Stimulated activated CD8-positive, alpha-beta memory T cell treated with anti-CD3 and anti-CD28 coated beads, Interleukin-4, amount 100 ng/mL, for 48 hours (primary cell): ENCODE measurements at regions not wholly inside any gene's neighbourhood (a gene's known extent, or its start where the extent isn't known, plus 50 kb on each side); places are given as distances from the start of the nearest gene placed in this dataset.

Experiments used
- DNase-seq: peaks from one replicate; pipeline ENCODE4 v3.0.0-alpha.2; 2020

- no peak for DNase-seq
These were observed 372.8 kb upstream of the MYT1L start for GRCh38 chr2:2703762-2704427.

DNA sequence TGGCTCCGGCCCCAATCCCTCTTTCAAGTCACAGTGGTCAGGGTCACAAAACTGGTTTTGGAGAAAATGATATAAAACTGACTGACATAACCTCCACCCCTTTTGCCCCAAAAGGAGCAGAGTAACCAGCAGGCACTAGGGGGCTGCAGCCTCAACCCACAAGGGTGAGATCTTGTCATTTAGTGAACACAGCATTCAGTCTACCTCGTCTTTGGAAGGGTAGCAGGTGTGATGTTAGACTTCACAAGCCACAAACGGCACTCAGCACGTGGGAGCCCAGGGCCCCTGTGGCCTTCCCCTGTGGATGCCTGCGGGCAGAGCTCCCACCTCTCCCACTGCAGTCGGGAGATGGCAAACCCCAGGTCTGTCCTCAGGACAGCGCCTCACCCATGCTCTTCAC is 372.1 kb upstream of the MYT1L start:
- no peak for DNase-seq

DNA sequence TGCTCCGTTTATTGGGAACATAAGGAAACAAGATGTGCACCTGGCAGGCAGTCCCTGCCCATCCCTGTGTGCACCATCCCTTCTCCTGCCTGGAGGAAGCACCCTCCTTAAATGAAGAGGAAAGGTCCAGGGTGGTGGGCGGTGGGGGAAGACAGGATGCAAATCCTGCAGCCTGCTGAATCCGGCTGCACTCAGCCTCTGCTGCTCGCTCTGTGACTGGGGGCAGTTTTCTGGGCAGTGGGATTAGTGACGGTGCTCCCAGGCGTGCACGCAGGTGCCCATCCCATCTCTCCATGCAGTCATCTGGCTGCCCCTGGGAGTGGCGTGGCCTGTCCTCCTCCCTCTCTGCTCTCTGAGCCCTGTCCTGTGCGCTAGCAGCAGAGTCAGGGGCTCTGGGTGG is 371.3 kb upstream of the MYT1L start:
- no peak for DNase-seq

- no peak for DNase-seq
These were observed 370.7 kb upstream of the MYT1L start for GRCh38 chr2:2701813-2702212.

- DNase-seq, result no peak
These were observed 370.2 kb upstream of the MYT1L start for GRCh38 chr2:2701176-2701781.

- DNase-seq, result no peak
These were observed 368.0 kb upstream of the MYT1L start for GRCh38 chr2:2699121-2699505.

DNA sequence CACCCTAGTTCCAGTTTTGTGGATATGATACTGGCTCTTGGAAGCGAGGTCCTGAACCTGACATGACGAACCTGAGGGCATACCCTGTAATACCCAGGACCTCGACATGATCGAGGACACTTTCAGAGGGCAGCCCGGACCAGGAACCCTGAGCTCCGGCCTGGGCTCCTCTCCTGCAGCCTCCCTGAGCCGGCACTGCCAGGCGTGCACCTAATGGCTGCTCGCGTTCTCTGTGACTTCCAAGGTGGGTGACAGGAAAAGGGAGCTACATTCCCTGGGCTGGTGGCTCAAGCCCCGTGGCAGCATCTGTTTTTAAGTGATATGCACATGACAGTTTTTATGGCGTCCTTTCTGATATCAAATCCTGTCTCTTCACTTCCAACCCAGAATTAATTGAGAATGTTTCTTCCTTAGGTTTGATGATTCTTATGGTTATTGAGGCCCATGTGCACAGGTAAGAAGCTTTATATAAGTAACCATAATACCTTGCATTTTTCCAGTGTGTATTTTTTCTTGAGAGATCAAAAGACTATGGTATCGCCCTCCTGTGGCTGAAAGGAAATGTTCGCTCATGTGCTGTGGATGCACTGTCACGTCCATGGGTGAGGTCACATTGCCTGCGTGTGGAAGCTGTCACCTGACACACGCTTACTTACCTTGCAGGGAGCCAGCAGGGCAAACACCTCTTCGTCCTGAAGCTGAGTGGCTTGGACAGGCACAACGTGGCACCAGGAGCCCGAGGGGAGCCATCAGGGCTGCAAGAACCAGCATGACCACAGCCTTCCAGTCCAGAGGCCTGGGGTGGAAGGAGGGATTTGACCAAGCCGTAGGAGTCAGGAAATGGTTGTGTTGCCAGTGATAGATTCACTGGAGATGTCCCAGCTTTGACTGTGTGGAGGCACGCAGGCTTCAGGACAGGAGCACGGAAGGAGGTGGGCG is 367.4 kb upstream of the MYT1L start:
- DNase-seq, result no peak

DNA sequence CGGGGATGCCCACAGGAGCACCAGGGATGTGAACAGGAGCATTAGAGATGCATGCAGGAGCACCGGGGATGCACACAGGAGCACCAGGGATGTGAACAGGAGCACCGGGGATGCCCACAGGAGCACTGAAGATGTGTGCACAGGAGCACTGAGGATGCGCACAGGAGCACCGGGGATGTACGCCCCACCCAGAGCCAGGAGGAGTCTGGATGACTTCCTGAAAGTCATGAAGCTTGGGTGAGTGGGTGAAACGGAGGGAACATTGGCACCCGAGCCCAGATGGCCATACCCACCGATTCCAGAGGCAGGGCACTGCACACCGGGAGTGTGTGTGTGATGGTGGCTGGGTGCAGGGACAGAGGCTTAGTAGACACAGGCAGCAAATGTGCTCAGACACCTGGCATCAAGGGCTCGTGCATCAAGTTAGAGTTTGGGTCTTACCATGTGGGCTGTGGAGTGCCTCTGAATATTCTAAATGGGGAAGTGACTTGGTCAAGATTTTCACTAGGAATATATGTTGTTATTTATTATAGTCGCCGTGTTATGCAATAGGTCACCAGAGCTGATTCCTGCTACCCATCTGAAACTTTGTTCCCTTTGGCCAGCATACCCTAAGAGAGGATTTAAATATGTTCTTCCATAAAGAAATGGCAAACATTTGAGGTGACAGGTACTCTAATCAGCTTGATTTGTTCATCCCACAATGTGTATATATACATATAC is 365.8 kb upstream of the MYT1L start:
- DNase-seq, result no peak

- no peak for DNase-seq
These were observed 365.2 kb upstream of the MYT1L start for GRCh38 chr2:2696325-2696724.

- no peak for DNase-seq
These were observed 363.7 kb upstream of the MYT1L start for GRCh38 chr2:2694746-2695145.

GRCh38 chr2:2692599-2693389 is 361.7 kb upstream of the MYT1L start:
- DNase-seq, result no peak

GRCh38 chr2:2691419-2691818 is 360.3 kb upstream of the MYT1L start:
- DNase-seq, result no peak

DNA sequence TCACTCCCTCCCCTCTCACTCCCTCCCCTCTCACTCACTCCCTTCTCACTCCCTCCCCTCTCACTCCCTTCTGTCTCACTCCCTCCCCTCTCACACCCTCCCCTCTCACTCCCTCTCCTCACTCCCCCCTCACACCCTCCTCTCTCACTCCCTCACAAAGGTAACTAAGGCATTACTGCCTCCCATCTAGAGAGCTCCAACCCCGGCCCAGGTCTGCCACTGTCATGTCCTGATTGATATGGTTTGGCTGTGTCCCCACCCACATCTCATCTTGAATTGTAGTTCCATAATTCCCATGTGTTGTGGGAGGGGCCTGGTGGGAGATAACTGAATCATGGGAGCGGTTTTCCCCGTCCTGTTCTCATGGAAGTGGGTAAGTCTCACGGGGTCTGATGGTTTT is 359.9 kb upstream of the MYT1L start:
- DNase-seq, result no peak

- DNase-seq, result no peak
These were observed 358.2 kb upstream of the MYT1L start for GRCh38 chr2:2689306-2689705.

DNA sequence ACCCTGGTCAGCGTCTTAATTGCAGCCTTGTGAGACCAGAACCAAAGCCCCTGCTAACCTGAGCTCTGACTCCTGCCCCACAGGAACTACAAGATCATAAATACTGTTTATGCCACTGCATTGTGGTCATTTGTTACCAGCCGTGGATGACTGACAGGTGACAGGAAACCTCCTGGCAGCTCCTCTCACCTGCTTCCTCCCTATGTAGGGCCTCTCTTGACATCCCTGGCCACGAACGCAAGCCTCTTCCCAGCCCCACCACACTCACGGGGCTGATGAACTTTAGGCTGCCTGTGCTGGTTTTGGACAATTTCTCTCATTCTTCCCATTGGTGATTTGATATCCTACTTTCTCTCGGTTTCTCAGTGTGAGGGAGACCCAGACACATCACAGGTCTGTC is 357.2 kb upstream of the MYT1L start:
- no peak for DNase-seq

- no peak for DNase-seq
These were observed 356.7 kb upstream of the MYT1L start for GRCh38 chr2:2687745-2688144.

GRCh38 chr2:2686222-2686621 is 355.1 kb upstream of the MYT1L start:
- DNase-seq, result no peak

GRCh38 chr2:2683606-2684224 is 352.6 kb upstream of the MYT1L start:
- no peak for DNase-seq

DNA sequence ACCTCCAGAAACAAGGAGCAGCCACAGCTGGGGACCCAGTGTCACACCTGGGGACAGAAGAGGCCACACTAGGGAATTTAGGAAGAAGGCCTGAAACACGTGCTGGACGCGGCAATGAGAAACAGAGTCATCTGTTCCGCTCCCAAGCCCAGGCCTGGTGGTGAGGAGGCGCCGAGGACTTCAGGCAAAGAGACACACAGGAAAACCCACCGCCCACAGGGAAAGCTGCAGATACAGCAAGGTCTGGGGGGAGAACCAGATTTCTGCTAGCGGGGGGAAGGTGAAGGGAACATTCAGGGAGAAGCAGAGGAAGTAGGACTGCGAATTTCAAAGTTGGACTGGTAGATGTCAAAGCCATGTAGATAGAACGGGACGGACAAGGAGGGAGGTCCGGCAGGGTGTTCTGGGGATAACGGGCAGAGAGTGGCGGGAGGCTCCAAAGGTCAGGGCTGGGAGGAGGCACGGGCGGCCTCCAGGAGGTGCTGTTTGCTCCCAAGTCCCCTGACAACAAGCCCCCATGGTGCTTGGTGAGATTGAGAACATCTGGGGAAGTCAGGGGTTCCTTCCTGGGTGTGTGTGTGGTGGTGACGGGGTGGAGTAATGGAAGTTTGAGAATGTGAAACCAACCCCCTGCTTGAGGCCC is 351.7 kb upstream of the MYT1L start:
- no peak for DNase-seq

DNA sequence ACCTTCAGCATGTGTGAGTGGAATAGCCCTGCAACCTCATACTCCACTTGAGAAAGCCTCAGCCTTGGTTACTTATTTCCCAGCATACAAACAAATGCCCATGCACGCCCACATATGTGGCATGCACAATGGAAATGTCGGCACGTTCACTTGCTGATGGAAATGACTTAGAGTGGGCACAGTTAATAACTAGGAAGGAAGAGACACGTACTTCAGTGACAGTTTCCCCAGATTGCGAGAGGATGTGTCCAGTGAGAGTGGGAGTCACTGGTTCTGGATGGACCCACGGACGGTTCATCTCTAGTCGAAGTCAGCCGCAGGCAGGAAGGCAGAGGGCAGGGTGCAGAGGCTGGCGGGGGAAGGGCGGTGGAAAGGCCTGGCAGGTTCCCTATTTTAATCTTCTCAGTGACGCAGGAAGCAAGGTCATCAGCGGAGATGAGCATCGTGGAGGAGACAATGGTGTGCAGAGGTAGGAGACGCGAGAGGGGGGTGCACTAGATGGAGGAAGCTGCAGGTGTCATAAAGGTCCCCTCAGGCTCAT is 350.7 kb upstream of the MYT1L start:
- no peak for DNase-seq

- no peak for DNase-seq
These were observed 350.0 kb upstream of the MYT1L start for GRCh38 chr2:2681085-2681484.
